ENCODE measurements at regions not wholly inside any gene's neighbourhood (a gene's known extent, or its start where the extent isn't known, plus 50 kb on each side); places are given as distances from the start of the nearest gene placed in this dataset.

- DNase-seq = no peak
Observed at GRCh38 chr5:141800617-141801016, 77.6 kb downstream of the PCDH1 start.

GRCh38 chr5:141799507-141800167, 78.6 kb downstream of the PCDH1 start:
- no peak for DNase-seq

DNA sequence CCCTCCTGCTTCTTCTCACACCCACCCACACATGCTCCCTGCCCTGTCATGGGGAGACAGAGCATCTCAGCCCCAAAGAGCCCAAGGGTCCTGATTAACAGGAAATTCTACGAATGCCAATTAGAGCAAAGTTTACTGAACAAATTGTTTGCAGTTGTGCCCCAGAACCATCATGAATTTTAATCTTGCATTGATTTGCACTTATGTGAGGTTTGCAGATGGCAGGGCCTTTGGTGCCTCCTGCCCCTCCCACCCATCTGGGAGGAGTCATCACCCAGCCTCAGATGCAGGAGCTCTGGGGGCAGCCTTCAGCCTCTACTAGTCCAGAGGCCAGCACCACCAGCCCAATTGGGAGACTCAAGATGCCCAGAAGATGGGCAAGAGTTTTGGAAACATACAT, 80.8 kb downstream of the PCDH1 start:
- no peak for DNase-seq

DNA sequence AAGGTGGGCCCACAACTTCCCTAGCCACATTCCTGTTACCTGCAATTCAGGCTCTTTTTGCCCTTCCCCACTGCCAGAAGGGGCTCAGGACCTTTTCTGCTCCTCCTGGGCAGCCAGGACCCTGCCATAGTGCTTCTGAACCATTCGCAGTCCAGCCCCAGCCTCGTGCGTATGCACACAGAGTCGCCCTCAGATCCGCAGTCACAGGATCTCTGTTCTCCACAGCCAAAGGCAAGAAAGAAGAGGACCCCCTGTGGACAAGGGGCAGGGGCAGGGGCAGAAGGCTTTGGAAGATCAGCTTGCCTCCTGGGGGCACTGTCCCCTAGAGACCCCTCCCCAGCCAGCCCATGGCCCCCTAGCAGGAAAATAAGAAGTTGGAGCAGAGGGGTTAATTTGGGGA, 82.8 kb downstream of the PCDH1 start:
- no peak for DNase-seq

- DNase-seq = no peak
Observed at GRCh38 chr5:141793881-141794280, 84.3 kb downstream of the PCDH1 start.

GRCh38 chr5:141793403-141793802, 84.8 kb downstream of the PCDH1 start:
- DNase-seq = no peak

DNA sequence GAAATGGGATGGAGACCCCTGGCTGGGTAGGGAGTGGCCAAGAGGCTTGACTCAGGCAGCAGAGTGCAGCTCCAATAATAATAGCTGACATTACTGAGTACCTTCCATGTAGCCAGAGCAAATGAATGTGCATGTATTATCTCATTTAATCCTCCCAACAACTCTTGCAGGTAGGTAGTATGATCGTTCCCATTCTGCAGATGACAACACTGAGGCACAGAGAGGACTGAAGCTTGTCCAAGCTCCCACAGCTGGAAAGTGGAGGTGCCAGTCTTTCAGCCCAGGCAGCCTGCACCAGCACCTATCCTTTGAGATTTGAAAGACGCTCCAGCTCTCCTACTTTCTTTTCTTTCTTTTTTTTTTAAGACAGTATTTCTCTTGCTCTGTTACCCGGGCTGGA, 87.6 kb downstream of the PCDH1 start:
- DNase-seq = no peak

DNA sequence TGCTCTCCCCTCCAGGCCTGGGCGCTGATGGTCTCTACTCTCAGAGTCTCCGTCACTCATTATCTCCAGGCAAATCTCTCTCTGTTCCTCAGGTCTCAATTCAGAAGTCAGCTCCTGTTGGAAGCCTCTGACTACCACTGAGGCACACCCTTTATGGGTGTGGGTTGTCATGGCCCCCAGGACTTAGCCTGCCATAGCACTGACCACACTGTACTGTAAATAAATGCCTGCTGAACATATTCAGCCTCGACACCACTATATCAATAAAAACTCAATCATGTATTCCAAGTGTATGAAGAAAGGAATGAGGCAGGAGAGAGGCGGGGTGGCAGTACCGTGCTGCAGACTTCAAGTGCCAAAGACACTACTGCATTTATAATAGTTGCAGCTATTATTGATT, 88.9 kb downstream of the PCDH1 start:
- no peak for DNase-seq

DNA sequence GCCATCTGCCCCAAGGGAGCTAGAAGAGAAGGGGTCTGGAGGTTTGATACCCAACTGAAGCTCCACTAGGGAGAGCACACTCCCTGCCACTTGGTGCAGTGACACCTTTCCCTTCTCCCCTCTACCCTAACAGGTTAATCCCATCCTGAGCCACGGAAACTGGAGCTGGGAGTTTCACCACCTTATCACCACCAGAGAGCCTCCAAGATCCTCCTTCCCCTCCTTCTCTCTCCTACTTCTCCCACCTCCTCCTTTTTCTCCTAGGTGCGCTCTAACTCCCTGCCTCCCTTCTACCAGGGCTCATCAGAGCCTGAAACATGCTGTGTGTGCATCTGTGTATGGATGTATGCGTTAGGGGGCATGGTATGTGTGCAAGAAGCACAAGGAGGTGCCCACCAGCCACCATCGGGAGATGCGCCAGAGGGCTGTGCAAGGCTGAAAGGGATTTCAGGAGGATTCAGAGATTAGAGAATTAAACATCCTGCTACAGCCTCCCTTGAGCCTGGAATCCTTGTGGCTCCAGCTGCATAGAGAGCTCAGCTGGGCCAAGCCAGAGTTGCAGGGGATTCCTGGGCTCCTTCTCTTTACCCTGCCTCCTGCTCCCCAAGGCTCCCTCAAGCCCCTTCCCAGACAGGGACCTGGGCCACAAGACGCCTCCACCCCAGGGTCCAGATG, 89.8 kb downstream of the PCDH1 start:
- no peak for DNase-seq

DNA sequence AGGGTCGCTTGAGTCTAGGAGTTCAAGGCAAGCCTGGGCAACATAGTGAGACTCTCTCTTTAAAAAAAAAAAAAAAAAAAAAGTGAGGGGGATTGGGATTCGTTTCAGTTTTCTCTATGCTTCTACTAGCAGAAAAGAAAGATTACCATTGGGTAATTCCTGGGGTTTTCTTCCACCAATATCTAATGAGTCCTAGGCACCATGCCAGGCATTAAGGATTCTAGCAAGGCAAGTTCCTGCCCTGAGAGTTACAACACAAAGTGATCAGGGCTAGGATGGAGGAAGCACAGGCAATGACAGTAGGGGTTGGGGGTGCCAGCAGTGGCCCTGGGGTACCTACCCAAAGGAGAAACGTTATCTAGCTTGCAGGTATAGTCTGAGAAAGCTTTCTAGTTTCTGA, 90.8 kb downstream of the PCDH1 start:
- DNase-seq = no peak

GRCh38 chr5:141786700-141787099, 91.5 kb downstream of the PCDH1 start:
- no peak for DNase-seq

- no peak for DNase-seq
Observed at GRCh38 chr5:141785711-141786110, 92.5 kb downstream of the PCDH1 start.

DNA sequence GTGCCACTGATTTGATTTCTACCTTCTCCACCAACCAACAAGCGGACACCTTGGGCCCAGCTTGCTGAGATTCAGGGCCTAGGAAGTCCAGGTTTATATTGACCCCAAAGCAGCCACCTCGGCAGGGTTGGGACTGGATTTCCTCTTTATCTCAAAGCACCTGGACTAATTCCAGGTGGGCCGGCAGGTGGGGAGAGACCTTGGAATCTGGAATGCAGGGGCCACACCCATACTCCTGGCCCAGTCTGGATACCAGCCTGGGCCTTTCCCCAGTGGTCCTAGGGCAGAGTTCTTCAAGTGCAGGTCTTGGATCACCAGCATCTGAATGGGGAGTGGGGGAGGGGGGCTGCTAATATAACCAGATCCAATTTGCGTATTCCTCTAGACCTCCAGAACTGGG, 93.1 kb downstream of the PCDH1 start:
- no peak for DNase-seq

DNA sequence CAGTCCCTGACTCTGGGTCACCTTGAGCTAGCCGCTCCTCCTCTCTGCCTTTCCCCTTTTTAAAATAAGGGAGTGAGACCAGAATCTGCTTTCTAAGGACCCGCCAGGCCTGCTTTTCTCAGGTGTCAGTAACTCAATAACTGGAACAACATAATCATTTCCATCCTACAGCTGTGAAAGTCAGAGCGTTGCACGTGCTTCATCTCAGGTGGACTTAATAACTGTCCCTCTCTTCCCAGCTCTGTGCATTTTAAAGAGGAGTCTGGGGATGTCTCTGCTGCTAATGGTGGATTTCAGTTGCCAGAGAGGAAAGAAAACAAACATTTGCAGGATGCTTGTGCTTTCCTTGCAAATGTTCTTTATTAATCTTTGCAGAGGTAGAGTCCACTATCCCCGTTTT, 93.7 kb downstream of the PCDH1 start:
- no peak for DNase-seq

DNA sequence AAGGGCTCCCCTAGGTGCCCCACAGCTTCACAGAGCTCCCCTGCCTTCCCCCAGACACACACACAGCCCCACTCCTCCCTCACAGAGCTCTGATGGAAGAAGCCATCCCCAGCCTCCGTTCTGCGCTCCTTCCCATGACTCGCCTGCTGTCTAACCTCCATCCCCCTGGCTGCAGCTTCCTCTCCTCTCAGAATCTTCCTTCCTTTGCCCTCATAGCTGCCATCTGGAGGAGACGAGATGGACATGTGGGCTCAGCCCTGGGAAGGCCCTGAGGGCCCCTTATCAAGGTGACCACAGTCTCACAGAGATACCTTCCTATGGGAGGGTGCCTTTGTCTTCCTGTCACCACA, 94.3 kb downstream of the PCDH1 start:
- no peak for DNase-seq

DNA sequence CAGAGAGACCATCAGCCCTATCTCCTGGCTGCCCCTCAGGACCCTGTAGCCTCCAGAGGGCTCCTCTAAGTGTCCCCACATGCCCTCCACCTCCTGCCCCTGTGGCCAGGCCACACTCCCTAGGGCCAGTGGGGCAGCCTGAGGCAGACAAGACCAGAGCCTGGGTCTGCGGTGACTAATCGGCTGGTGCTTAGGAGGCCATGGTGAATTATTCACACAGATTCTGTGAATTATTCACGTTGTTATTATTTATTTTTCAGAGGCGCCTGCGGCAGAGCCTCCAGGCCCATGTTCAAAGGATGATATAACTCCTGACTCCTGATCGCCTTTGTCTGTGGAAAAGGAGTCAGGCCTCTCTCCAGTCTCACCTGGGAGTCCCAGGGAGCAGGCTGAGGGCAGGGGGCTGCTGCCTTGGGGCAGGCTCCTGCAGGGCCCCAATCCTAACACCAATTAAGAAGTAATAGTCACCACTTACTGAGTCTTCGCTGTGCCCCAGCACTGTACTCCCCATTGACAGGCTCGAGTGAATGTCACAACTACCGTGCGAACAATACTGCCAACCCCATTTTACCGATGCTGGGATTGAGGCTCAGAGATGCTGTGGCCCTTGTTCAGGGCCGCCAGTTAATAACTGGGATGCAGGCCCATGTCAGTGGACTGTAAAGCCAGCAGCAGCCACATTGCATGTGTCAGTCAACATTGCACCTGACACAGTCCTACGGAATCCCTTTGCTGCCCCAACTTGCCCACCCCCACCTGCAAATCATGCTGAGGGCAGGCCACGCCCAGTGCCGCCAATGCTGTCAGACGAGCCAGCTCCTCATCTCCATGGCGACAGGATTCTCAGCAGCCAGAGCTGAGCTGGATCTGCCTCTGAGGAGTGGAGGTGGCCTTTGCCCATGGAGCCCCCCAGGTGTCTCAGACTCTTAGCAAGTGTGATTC, 94.9 kb downstream of the PCDH1 start:
- DNase-seq = no peak

DNA sequence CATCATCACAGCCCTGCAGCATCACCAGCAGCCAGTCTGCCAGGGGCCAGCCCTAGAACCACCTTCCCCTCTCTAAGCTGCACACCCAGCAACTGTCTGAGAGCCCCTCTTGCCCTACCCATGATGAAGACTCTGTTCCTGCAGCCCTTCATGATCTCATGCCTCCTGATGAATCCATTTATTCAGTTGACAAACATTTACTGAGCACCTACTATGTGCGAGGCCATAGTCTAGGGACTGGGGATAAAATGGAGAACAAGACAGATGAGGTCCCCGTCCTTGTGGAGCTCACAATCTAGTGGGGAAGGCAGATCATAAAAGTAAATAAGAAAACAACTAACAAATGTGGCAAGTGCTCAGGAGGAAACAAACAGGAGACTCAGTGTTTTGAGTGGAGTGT, 96.3 kb downstream of the PCDH1 start:
- DNase-seq = no peak

- DNase-seq = no peak
Observed at GRCh38 chr5:141780952-141781781, 97.0 kb downstream of the PCDH1 start.

GRCh38 chr5:141780240-141780951, 97.8 kb downstream of the PCDH1 start:
- DNase-seq = no peak

DNA sequence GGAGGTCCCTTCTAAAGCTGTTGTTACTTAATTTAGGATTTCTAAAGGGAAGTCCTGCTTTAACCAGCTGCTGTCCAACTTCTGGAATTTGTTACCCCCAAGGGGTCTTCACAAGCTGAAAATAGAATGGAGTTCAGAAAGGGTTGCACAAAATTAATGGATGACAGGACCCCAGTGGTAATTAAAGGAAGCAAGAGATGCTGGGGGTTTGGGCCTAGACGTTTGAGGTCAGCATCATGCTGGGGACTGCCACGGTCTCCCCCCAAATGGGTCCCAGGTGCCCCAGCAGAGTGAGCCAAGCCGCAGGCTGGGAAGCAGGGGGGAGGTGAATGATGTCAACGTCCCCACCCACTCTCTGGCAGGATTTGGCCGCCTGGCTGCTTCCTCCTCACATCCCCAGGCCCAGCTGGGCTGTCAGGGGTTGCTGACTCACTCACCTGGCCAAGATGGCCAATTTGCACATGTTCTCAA, 97.5 kb upstream of the ARAP3 start:
- no peak for DNase-seq

DNA sequence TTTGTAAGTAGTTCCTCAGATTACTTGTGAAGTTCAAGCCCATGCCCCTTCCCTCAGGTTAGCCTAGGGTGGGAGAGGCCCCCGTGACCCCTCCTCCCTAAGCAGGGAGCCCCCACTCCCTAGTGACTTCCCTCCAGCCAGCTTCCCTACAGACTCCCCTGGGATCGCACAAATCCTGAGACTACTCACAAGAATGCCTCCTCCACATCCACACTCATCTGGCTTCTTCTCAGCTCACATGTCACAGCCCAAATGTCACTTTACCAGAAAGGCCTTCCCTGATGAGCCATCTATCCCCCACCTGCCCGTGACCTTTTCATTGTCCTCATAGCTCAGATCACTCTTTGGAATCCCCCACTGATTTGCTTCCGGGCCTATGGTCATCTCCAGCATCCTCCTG, 96.7 kb upstream of the ARAP3 start:
- no peak for DNase-seq

DNA sequence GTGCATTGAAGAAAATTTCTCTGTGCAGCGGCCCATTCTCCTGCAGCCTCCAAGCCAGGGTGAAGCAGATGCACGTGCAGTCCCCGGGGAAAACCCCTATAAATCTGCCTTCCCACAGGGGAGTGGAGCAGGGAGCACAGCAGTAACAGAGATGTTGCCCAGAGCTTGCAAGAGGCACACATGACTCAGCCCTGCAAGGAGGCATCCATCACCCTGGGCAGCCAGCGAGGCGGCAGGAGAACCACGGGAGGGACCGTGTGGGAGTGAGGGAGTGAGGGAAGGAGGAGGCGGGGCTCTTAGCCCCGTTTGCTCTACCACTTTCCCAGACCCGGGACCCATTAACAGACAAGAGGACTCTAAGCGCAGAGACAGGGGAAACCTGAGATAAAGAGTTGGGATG, 96.2 kb upstream of the ARAP3 start:
- DNase-seq = no peak

Data from NCI-H1930 (cell line).